ENCODE measurements at regions not wholly inside any gene's neighbourhood (a gene's known extent, or its start where the extent isn't known, plus 50 kb on each side); places are given as distances from the start of the nearest gene placed in this dataset.

- H3K36me3 ChIP-seq (ENCODE audit: insufficient read depth, low read length): no peaks in the 10 kb centered on the region
- no peak overlapping the region for H2AFZ ChIP-seq (ENCODE audit: low read length)
- no peak overlapping the region for H3K4me2 ChIP-seq (ENCODE audit: low read depth, low read length, poor library complexity, severe bottlenecking)
- H3K4me1 ChIP-seq (ENCODE audit: low read length): no peaks in the 10 kb centered on the region
- H3K9ac ChIP-seq (ENCODE audit: low read length): no peak overlapping the region
- no peaks in the 10 kb centered on the region for H3K79me2 ChIP-seq (ENCODE audit: low read length)
- H3K4me3 ChIP-seq (ENCODE audit: low read length): no peak overlapping the region
- H3K27me3 ChIP-seq (ENCODE audit: low read length): no peaks in the 10 kb centered on the region
- no peaks in the 10 kb centered on the region for H4K20me1 ChIP-seq (ENCODE audit: insufficient read depth, low read depth, low read length)
- H3K27ac ChIP-seq (ENCODE audit: low read length): no peak overlapping the region
- H3K9me3 ChIP-seq (ENCODE audit: low read length): no peaks in the 10 kb centered on the region
- no peaks in the 10 kb centered on the region for H3K9me2 ChIP-seq (replicated peaks; ENCODE audit: insufficient read depth, low read length)
- DNase-seq: no peak
These were observed 149.2 kb upstream of the TWIST2 start for GRCh38 chr2:238698451-238699306.

- H4K20me1 ChIP-seq (ENCODE audit: insufficient read depth, low read depth, low read length): no peaks in the 10 kb centered on the region
- no peaks in the 10 kb centered on the region for H3K36me3 ChIP-seq (ENCODE audit: insufficient read depth, low read length)
- H3K79me2 ChIP-seq (ENCODE audit: low read length): no peaks in the 10 kb centered on the region
- no peaks in the 10 kb centered on the region for H3K9me2 ChIP-seq (replicated peaks; ENCODE audit: insufficient read depth, low read length)
- no peaks in the 10 kb centered on the region for H3K4me1 ChIP-seq (ENCODE audit: low read length)
- no peak overlapping the region for H2AFZ ChIP-seq (ENCODE audit: low read length)
- DNase-seq: no peak
- H3K4me2 ChIP-seq (ENCODE audit: low read depth, low read length, poor library complexity, severe bottlenecking): no peak overlapping the region
- H3K9ac ChIP-seq (ENCODE audit: low read length): no peak overlapping the region
- H3K9me3 ChIP-seq (ENCODE audit: low read length): no peaks in the 10 kb centered on the region
- H3K27ac ChIP-seq (ENCODE audit: low read length): no peak overlapping the region
- H3K4me3 ChIP-seq (ENCODE audit: low read length): no peak overlapping the region
- H3K27me3 ChIP-seq (ENCODE audit: low read length): no peaks in the 10 kb centered on the region
These were observed 148.4 kb upstream of the TWIST2 start for GRCh38 chr2:238699307-238700116.

- no peaks in the 10 kb centered on the region for H3K4me1 ChIP-seq (ENCODE audit: low read length)
- H3K4me3 ChIP-seq (ENCODE audit: low read length): no peak overlapping the region
- no peak overlapping the region for H2AFZ ChIP-seq (ENCODE audit: low read length)
- H3K9me2 ChIP-seq (replicated peaks; ENCODE audit: insufficient read depth, low read length): no peaks in the 10 kb centered on the region
- no peaks in the 10 kb centered on the region for H3K27me3 ChIP-seq (ENCODE audit: low read length)
- H3K27ac ChIP-seq (ENCODE audit: low read length): no peak overlapping the region
- H4K20me1 ChIP-seq (ENCODE audit: insufficient read depth, low read depth, low read length): no peaks in the 10 kb centered on the region
- no peaks in the 10 kb centered on the region for H3K36me3 ChIP-seq (ENCODE audit: insufficient read depth, low read length)
- no peak overlapping the region for H3K9ac ChIP-seq (ENCODE audit: low read length)
- H3K9me3 ChIP-seq (ENCODE audit: low read length): no peaks in the 10 kb centered on the region
- H3K4me2 ChIP-seq (ENCODE audit: low read depth, low read length, poor library complexity, severe bottlenecking): no peak overlapping the region
- H3K79me2 ChIP-seq (ENCODE audit: low read length): no peaks in the 10 kb centered on the region
- no peak for DNase-seq
These were observed 147.8 kb upstream of the TWIST2 start for GRCh38 chr2:238700117-238700457.

- Histone ChIP-seq H2AFZ (ENCODE audit: low read length) (no peak overlapping the region), H3K79me2 (ENCODE audit: low read length) (no peaks in the 10 kb centered on the region), H3K9me3 (ENCODE audit: low read length) (no peaks in the 10 kb centered on the region), H3K9ac (ENCODE audit: low read length) (no peak overlapping the region), H3K4me1 (ENCODE audit: low read length) (no peaks in the 10 kb centered on the region), H3K4me3 (ENCODE audit: low read length) (no peak overlapping the region), H3K9me2 (replicated peaks; ENCODE audit: insufficient read depth, low read length) (no peaks in the 10 kb centered on the region), H3K27ac (ENCODE audit: low read length) (no peak overlapping the region), H3K4me2 (ENCODE audit: low read depth, low read length, poor library complexity, severe bottlenecking) (no peak overlapping the region), H4K20me1 (ENCODE audit: insufficient read depth, low read depth, low read length) (no peaks in the 10 kb centered on the region), H3K36me3 (ENCODE audit: insufficient read depth, low read length) (no peaks in the 10 kb centered on the region), H3K27me3 (ENCODE audit: low read length) (no peaks in the 10 kb centered on the region)
- DNase-seq: no peak
These were observed 147.2 kb upstream of the TWIST2 start for GRCh38 chr2:238700506-238701340.

GRCh38 chr2:238701341-238702206, 146.3 kb upstream of the TWIST2 start:
- H3K79me2 ChIP-seq (ENCODE audit: low read length): no peaks in the 10 kb centered on the region
- no peaks in the 10 kb centered on the region for H3K27me3 ChIP-seq (ENCODE audit: low read length)
- H3K27ac ChIP-seq (ENCODE audit: low read length): no peak overlapping the region
- H3K4me1 ChIP-seq (ENCODE audit: low read length): no peaks in the 10 kb centered on the region
- no peaks in the 10 kb centered on the region for H3K9me2 ChIP-seq (replicated peaks; ENCODE audit: insufficient read depth, low read length)
- no peak overlapping the region for H3K9ac ChIP-seq (ENCODE audit: low read length)
- no peaks in the 10 kb centered on the region for H4K20me1 ChIP-seq (ENCODE audit: insufficient read depth, low read depth, low read length)
- H3K9me3 ChIP-seq (ENCODE audit: low read length): no peaks in the 10 kb centered on the region
- no peak for DNase-seq
- no peak overlapping the region for H3K4me2 ChIP-seq (ENCODE audit: low read depth, low read length, poor library complexity, severe bottlenecking)
- H2AFZ ChIP-seq (ENCODE audit: low read length): no peak overlapping the region
- no peak overlapping the region for H3K4me3 ChIP-seq (ENCODE audit: low read length)
- no peaks in the 10 kb centered on the region for H3K36me3 ChIP-seq (ENCODE audit: insufficient read depth, low read length)

- Histone ChIP-seq H3K79me2 (ENCODE audit: low read length) (no peaks in the 10 kb centered on the region), H3K9me2 (replicated peaks; ENCODE audit: insufficient read depth, low read length) (no peaks in the 10 kb centered on the region), H3K9me3 (ENCODE audit: low read length) (no peaks in the 10 kb centered on the region), H3K4me2 (ENCODE audit: low read depth, low read length, poor library complexity, severe bottlenecking) (no peak overlapping the region), H3K36me3 (ENCODE audit: insufficient read depth, low read length) (no peaks in the 10 kb centered on the region), H2AFZ (ENCODE audit: low read length) (no peak overlapping the region), H3K27me3 (ENCODE audit: low read length) (no peaks in the 10 kb centered on the region), H3K27ac (ENCODE audit: low read length) (no peak overlapping the region), H3K9ac (ENCODE audit: low read length) (no peak overlapping the region), H4K20me1 (ENCODE audit: insufficient read depth, low read depth, low read length) (no peaks in the 10 kb centered on the region), H3K4me1 (ENCODE audit: low read length) (no peaks in the 10 kb centered on the region), H3K4me3 (ENCODE audit: low read length) (no peak overlapping the region)
- no peak for DNase-seq
These were observed 145.4 kb upstream of the TWIST2 start for GRCh38 chr2:238702276-238703052.

GRCh38 chr2:238703053-238703415, 144.9 kb upstream of the TWIST2 start:
- no peaks in the 10 kb centered on the region for H4K20me1 ChIP-seq (ENCODE audit: insufficient read depth, low read depth, low read length)
- DNase-seq: no peak
- H3K79me2 ChIP-seq (ENCODE audit: low read length): no peaks in the 10 kb centered on the region
- H3K9ac ChIP-seq (ENCODE audit: low read length): no peak overlapping the region
- H3K4me3 ChIP-seq (ENCODE audit: low read length): no peak overlapping the region
- no peaks in the 10 kb centered on the region for H3K4me1 ChIP-seq (ENCODE audit: low read length)
- no peak overlapping the region for H2AFZ ChIP-seq (ENCODE audit: low read length)
- H3K4me2 ChIP-seq (ENCODE audit: low read depth, low read length, poor library complexity, severe bottlenecking): no peak overlapping the region
- H3K27me3 ChIP-seq (ENCODE audit: low read length): no peaks in the 10 kb centered on the region
- H3K9me2 ChIP-seq (replicated peaks; ENCODE audit: insufficient read depth, low read length): no peaks in the 10 kb centered on the region
- H3K36me3 ChIP-seq (ENCODE audit: insufficient read depth, low read length): no peaks in the 10 kb centered on the region
- H3K27ac ChIP-seq (ENCODE audit: low read length): no peak overlapping the region
- no peaks in the 10 kb centered on the region for H3K9me3 ChIP-seq (ENCODE audit: low read length)

Data from Karpas-422 (cell line).